HG02943 (cell line): ENCODE measurements at regions not wholly inside any gene's neighbourhood (a gene's known extent, or its start where the extent isn't known, plus 50 kb on each side); places are given as distances from the start of the nearest gene placed in this dataset.
A peak's percentile ranks its signal among the peaks of the same experiment; 100 is the strongest.

Experiments used
- ATAC-seq: cut with Tn5 transposase; IDR thresholded peaks from one replicate; pipeline ENCODE4 v1.9.1; 2021; ENCODE audit warnings: mild to moderate bottlenecking, low read depth, moderate library complexity; ENCODE audit not compliant: unreplicated experiment

DNA sequence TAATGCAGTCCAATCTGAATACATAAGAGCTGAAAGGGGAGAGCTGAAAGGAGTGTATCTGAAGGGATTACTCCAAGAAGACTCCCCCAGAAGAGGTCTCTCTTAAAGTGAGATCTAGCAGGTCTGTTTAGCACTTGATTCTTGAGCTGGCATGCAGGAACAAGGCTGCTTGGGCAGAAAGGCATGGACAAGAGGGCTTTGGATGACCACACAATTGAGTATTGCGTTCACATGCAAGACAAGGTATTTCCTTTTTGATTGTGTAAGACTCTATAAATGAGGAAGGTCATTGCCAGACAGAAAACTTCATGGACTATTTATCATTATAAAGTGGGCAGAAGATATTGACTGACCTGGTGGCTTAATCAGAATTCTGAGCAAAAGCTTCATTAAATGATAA is 145.5 kb upstream of the AFF2 start:
- no peak for ATAC-seq

DNA sequence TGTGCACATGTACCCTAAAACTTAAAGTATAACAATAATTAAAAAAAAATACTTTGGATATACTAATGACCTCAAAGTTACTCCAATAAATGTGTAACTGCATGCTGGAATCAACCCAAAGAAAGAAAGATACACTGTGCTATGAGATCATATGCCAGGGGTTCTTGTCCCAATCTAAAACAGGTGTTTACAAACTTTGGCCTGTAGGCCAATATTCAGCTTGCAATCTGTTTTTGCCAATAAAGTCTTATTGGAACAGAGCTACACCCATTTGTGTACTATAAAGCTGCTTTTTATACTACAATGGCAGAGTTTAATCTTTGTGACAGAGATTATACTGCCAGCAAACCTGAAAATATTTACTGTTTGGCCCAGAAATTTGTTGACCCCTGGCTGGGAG is 138.8 kb upstream of the AFF2 start:
- no peak for ATAC-seq

DNA sequence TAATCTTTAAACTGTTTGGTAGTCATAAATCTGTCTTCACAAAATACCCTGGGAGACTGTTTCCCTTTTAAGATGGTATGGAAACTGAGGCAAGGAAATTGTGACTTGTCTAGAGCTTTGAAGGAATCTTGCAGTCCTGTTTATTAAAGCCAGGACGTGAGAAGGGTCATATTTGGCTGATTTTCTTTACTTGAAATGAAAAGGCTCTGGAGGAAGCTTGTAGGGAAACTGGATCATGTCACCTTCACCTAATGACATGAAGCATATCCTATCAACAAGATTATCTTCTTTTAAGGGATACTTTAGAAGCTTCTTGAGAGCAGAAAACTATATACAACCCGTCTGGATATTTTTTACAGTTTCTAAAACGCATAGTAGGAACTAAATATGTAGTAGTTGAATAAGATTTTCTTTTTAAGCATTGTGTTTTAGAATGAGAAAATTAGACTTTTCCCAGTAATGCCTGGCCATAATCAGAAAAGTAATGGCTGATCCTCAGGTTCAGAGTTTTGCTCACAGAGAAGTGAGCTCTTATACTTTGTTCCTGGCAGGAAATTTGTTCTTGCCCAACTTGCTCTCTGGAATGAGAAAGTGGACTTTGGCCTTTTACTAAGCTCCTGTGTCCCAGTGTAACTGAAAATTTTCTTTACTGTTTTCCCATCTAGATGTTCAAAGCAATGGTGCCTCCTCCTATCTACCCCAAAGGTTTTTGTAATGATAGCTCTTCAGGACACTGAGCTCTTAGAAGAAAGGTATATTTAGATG is 136.8 kb upstream of the AFF2 start:
- ATAC-seq, result no peak

DNA sequence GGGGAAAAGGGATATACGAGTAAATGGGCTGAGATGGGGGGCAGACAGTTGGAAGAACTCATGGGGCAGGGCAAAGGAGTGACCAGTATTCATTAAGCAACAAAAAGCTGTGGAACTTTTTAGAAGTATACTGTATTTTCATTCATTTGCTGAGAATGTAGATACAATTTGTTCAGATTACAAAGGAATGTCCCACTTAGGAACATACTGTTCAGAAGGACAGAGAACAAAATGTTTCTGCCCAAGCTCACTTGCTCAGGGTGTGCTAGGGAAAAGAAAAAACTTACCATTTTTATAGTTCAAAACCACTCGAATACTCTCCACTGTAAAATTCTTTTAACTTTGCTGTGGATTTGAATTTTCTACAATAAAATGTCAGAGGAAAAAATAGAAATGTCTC is 135.2 kb upstream of the AFF2 start:
- ATAC-seq, result no peak

DNA sequence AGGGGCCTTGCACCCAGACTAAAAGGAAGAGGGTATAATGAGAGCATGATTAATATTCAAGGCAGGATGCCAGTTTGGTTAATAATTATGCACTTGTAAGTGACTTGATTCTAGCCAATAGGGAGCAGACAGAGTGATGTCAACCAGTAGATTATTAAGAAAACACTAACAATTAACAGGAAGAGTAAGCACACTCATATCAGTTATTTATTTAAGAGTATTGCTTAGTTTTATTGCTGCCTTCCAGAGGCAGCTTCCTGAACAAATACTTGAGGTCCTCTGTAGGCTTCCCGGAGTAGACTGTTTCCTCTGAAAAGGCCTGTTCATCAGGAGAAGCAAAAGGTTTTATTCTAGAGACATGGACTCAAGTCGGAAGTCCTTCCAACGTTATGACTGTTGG is 129.1 kb upstream of the AFF2 start:
- ATAC-seq, result no peak

DNA sequence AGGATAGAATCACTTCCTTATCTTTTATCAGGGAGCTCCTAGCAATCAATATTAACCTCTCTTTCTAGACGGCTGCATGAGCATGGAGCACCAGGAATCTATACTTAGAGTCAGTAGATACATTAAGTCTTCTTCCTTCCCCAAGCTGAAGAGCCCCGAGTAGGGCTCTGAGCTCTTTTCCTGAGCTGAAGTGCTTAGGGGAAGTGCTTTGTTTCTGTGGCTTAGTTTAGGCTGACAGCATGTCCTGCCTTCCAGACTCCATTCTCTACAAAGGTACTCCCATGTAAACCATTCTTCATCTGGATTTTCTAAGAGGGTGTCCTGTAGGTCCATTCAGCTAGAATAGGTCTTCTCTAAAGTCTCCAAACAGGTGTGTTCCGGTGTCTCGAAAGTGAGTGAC is 127.5 kb upstream of the AFF2 start:
- no peak for ATAC-seq

DNA sequence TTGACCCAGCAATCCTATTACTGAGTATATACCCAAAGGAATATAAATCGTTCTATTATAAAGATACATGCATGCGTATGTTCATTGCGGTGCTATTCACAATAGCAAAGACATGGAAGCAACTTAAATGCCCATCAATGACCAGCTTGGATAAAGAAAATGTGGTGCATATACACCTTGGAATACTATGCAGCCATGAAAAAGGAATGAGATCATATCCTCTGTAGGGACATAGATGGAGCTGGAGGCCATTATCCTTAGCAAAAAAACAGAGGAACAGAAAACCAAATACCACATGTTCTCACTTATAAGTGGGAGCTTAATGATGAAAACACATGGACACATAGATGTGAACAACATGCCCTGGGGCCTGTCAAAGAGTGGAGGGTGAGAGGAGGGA is 124.1 kb upstream of the AFF2 start:
- no peak for ATAC-seq

DNA sequence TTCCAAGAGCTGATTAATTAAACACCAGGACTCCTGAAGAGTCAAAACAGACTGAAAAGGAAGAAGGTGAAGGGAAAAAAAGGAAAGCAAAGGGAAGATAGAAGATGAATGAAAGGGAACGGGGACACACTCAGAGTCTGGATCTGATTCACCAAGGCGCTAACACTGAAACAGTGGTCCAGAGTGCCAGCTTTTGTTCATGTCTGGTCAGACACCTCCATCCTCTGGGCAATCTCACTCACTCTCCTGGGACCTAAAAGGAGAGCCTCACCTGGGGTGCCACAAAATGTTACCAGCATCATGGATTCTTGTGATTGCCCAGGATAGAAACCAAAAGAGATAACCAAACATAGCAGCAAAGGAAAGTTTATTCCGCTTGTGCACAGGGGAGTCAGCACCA is 120.3 kb upstream of the AFF2 start:
- ATAC-seq, result peak; percentile 13

DNA sequence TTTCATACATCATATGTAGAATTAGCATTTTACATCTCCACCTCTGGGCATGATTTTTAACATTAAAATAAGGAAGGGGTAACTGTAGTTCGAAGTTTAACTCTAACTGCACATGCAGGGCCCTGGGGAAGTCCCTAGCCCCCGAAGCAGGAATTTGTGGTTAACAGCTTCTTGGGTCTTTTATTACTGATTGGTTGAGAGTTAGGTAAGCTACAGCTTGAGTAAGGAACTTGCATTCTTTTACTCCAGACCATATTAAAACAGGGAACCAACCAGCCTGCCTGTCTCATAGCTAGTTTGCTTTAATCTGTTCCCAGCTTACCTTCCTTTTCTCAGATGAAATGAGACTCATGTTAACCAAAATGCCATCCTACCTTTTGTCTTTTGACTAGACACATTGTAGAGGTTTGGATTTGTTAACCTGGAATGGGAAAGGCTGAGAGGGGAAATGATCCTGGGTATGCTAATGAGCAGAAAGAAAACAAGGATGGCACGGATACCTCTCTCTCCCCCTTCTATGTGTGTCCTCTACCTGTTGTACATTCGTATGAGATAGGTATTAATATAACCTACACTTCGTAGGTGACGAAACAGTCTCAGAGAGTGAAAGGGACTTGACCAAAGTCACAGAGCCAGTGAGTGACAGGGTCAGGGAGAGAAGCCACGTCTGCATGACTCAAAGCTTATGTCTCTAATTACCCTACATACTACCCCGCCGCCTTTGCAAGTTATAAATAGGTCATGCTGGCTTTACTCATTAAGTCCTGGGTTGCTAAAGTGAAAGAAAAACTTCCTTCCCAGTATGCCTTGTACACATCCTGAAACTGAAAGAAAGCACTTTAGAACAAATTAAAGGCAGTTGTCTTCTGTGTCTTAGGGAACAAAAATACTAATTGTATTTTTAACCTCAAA is 119.5 kb upstream of the AFF2 start:
- ATAC-seq, result peak; percentile 94

DNA sequence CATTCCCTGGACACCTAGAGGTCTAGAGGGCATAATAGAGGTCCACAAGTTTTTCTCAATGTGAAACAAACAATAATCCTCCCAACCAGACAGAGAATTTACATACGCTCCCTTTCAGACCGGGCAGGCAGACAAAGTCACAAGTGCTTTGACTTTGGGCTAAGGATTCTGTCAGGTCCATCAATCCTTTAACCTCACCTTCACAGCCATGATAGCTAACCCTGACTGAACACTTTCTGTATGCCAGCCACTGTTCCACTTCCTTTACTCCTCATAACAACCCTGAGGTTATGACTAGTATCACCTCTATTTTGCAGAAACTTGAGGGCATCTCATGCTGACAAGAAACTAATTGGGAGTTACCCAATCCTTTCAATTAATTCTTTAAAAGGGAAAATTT is 118.8 kb upstream of the AFF2 start:
- peak; percentile 27 for ATAC-seq

DNA sequence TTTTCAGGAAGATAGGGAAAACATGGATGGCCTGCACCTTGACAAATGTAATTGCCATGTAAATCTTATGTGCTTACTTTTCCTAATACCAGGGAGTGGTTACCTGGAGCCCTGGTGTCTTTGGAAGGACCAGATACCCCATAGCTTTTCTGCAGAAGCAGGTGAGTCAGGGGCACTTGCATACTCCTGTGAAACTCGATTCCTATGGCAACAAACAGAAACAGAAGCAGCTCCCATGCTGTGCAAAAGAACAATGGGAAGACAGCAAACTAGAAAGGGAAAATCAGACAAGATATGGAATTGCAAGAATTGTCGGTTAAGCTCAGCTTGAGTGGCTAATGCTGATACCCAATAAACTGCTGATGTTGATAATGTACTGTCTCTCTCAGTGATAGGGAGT is 117.4 kb upstream of the AFF2 start:
- no peak for ATAC-seq

DNA sequence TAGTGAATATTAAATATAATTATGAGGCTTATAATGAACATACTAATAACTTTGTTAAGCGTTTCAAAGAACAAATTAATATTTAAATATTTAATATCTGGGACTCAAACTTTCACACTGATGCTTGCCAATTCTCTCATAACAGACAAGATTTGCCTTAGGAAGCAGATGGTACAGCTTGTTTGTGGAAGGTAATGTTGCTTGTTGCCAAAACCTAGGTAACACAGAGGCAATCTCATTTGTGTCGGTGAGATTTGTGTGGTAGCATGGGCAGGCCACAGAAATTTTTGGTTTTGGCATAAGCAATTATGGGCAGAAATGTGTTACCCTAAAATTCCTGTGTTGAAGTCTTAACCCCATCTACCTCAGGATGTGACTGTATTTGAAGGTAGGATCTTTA is 114.9 kb upstream of the AFF2 start:
- ATAC-seq, result no peak

DNA sequence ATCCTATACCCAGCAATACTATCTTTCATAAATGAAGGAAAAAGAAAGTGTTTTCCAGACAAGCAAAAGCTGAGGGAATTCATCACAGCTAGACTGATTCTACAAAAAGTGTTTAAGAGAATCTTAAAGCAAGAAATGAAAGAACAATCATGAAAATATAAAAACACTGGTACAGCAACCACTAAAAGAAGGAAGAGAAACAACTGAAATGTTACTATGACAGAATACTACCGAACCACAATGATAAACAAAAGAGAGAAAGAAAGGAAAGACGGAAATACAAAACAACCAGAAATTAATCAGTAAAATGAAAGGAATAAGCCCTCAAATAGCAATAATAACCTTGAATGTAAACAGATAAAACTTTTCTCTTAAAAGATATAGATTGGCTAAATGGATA is 110.8 kb upstream of the AFF2 start:
- no peak for ATAC-seq

DNA sequence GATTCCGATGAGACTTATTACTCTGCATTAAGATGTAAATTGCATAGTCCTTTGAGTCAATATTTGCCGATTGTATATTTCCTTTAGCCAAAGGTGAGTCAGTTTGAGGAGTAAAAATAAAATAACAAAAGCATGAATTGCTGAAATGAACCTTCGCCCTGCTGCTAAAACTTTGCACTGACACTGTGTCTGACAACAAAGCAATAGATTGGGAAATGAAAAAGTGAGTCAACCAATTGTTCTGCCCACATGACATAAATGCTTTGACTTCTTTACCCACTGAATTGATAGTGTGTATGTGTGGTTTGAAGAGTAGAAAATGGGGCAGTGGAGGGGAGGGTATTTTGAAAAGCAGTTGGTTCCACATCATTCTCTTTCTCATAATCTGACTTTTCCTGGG is 88.4 kb upstream of the AFF2 start:
- ATAC-seq, result no peak

DNA sequence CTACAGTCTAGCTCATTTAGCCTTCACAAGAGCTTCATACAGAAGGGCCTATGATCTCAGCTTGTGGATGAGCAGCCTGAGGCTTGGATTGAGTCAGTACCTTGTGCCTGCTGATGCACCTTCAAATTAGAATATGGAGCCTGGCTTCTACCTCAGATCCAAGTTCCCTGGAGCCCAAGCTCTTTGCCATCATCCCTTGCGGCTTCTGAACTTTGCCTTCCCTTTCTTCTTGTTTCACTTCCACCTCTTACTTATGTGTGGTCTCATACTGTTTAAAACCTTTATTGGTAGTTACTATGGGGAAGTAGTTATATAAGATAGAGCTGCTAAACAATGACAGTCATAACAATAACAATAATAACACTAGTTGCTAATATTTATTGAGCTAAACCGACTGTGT is 84.3 kb upstream of the AFF2 start:
- no peak for ATAC-seq

DNA sequence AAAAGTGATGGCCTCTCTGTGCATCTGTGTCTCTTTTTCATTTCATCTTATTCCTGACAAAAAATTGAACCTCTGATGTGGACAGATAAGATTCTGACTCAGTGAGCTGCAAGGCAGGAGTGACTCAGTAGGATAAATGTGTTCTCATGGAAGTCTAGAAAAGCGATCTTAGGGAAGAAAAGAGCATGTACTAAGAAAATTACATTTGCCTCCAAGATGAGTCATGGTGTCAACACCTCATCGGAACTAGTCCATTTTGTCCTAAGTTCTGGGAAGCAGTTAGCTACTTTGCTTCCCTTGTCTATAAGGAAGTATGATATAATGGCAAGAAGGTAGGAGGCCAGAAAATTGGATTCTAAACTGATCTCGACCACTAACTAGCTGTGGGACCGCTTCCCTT is 83.5 kb upstream of the AFF2 start:
- no peak for ATAC-seq

DNA sequence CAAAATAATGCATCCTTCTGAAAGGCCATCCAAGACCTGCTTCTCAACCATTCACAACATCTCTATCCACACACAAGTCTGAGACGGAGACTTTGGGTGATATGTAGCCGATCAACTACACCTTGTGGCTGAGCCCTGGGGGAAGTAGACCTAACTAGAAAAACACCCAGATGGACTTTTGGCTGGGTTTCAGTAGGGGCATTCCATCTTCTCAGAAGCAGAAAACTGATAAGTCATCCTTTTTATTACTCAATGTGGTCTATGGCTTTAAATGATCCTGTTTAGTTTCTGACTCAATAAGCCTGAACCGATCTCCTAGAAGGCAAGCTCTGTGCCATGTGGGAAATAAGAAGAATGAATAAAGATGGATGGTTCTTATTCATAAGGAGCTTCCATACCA is 82.5 kb upstream of the AFF2 start:
- no peak for ATAC-seq

DNA sequence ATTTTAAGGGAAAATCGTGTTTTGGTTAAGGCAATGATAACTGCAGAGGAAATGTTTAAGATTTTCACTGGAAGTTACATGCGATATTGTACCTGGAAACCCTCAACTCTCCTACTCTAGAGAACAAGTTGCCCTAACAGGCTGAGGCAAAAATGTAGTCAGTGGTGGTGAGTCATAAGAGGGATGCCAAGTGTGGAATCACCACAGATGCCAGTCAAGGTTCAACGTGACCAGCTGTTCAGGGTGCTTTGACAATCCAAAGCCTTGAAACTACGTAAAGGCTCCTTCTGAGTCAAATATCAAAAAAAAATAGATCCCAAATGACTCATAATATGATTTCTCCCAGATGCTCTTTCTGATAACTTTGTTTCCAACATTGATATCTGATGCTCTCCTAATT is 77.9 kb upstream of the AFF2 start:
- ATAC-seq, result no peak

DNA sequence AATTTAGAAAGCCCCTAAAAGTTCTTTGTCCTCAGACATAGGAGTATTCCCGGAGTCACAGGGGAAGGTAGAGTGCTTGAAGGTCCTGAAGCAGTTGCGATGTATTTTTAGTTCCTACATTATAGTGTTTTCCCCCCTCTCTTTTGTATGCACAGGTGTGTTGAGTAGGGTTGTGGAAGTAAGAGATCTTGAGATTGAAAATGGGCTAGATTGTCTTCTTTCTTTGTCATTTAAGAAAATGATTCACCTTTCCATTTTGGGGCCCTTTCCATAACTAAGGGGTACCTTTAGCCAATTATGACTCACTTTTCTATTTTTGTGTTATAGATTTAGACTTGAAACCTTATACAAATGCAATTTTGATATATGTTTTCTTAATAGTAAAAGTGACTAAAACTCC is 75.8 kb upstream of the AFF2 start:
- ATAC-seq, result no peak

DNA sequence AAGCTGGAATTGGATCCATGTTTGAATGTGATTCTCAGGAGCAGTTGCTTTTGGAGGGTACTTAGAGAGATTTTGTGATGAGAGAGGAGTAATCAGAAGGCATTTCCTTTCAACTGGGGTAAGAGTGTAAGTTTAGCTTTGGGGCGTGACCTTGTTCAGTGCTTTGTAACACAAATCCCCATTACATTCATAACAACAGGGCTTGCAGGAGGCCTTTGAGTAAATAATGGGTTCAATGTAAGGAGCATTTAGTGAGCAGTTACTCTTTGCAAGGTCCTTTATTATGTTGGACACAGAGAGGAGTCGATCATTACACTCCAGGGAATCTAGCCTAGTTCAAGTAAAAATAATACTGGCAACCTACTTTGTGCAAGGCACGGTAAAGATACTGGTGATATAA is 74.0 kb upstream of the AFF2 start:
- ATAC-seq, result no peak

DNA sequence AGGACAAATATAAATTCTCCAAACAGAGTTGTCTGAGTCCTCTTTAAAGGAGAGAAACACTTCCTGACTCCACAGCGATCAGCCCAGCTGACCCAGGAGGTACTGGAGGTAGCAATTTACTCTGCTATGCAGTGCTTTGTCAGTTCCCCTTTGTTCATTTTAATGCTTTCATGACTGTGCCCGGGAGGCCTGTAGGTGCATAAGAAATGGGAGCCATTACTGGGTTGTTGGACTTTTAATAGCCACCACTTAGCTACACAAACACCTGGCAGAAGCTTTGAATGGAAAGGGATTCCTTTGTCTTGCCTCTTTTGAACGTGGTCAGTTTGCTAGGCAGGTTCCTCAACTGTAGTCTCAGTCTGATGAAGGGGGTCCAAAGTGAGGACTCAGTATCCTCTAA is 59.0 kb upstream of the AFF2 start:
- no peak for ATAC-seq

DNA sequence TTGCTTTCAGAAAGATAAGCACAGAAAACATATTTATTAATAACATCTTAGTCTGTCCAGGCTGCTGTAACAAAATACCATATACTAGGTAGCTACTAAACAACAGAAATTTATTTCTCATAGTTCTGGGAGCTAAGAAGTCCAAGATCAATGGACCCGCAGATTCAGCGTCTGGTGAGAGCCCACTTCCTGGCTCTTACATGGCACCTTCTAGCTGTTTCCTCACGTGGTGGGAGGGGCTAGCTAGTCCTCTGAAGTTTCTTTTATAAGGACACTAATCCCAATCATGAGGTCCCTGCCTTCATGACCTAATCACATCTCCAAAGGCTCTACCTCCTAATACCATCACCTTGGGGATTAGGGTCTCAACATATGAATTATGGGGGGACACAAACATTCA is 57.2 kb upstream of the AFF2 start:
- no peak for ATAC-seq
